ENCODE measurements at regions not wholly inside any gene's neighbourhood (a gene's known extent, or its start where the extent isn't known, plus 50 kb on each side); places are given as distances from the start of the nearest gene placed in this dataset.

DNA sequence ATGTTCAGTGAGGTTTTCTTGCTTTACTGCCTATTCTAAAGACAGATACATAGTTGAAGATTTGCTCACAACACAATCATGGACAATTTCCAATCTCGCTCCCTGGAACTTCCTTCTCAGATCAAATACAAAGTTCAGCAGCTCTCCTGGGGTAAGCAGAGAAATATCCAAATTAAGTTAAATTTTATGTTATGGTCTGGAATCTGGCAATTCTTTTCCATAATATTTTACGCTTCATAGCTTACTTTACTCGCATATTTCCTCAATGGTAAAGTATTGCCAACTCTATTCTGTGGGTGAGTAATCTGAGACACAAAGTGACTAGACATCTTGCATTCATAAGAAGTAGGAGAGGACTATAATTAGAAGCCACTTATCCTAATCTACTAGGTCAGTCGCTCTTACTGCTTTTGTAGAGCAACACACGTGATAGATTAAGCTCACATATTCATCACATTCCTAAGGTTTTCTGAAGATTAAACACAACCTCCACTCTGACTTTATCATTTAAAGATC, 529.4 kb downstream of the CCDC85A start:
- no peak for DNase-seq

DNA sequence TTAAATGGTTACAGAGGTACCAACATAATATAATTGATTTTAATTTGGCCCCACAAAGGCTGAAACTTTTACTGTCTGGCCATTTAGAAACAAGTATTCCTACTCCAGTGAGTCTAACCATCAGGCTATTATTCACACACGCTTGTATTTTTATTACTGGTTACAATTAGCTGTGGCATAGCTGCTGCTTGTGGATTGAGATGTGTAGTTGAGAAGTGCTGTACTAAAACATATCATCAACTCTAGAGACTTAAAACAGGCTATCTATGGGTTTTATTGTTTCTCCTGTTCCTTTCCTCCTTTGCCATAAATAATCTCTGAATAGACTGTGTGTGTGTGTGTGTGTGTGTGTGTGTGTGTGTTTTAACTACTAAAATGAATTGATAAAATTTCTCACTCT, 530.2 kb downstream of the CCDC85A start:
- DNase-seq: no peak

DNA sequence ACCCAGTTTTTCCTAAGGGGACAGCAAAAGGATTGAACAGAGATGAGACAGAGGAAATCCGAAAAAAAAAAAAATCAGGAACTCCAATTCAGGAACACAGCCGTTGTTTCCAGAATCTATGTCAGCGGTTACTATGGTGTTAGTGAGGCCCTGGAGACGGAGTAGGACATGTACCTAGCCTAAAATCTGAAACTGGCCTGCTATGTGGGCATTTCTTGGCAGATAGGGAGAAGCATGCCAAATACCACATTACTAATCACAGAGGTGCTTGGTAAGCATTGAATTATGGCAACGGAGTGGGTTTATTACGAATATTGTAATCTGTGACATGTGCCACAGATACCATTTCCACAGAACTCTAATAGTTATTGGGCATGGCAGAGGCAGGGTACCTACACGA, 530.6 kb downstream of the CCDC85A start:
- no peak for DNase-seq

DNA sequence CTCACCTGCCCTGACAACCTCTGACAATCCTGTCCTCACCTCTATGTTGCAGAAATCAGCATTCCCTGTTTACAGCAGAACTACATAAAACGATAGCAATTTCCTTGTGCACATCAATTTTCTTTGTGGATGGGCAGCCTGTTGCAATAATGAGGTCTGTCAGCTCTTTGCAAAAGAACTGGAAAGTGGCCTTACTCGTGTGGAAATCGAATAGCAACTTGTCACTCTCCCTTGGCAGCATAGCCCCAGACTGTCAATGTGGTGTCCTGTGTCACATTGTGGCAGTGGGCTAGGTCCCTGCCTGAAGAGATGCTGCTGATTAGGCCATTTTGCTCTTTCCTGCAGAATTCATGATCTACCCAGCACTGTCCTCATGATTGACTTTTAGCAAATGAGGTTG, 531.9 kb downstream of the CCDC85A start:
- DNase-seq: no peak

DNA sequence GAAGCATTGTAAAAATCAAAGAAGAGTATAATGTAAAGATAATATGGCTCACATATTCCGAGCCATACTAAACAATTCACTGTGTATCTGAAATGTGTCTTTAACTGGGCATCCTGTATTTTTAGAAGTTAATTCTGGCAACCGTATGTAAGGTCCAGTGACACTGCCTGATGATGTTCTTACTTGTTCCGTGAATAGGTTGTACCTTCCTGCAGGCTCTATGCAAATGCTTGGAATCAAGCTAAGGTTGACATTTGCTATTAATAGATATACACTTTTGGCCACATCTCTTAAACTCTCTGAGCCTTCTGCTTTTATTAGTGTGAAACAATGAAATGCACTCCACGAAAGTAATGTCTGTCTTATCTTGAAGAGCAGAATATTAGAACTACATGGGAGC, 534.6 kb downstream of the CCDC85A start:
- DNase-seq: no peak

DNA sequence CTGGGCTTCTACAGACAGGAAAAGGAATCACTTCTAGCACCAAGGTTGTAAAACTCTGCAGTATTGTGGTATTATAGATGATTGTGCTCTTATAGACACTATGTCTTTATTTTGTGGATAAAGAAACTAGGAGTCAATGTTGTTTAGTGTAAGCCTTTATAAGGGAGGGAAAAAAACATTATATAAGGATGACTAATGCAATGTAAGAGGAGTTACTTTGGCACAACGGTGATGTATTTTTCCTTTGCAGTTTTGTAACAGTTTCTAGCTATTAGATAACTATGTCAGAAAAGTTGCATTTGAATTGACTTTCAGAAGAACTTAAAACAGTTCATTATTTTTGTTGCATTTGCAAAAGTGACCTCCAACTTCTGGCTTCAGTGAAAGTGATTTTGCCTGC, 545.4 kb downstream of the CCDC85A start:
- DNase-seq: no peak

DNA sequence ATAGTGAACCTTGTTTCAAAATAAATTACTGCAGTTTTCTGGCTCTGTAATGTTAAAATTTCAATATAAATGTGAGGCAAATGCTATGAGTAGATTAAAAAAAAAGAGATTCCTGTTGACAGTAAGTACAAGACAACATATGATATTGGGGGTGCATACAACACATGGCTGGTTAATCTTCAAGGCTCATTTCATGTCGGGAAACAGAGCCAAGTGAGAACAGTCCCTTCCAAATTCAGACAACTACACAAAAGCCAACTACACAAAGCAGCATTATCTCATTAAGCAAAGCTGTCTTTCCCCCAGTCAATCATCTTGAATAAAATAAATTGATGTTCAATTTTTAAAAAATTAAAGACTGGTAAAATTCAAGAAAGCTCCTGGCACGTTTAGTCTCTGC, 549.2 kb downstream of the CCDC85A start:
- DNase-seq: no peak

DNA sequence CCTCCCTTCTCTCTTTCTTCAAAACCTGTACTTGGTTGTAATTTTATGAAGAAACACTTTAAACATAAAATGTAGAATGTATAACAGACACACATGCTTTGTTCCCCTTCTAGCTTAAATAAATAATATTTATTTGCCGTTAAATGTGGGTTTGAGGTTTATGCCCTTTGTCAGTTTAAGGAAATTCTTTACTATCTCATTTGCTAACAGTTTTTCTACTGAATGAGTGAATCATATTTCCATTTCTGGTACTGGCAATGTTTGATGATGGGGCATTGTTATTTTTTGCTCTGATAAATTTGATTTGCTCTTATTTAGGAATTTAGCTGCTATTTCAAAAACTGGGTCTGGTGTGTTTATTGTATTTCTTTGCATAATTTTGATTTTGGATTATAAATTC, 555.6 kb downstream of the CCDC85A start:
- DNase-seq: no peak

DNA sequence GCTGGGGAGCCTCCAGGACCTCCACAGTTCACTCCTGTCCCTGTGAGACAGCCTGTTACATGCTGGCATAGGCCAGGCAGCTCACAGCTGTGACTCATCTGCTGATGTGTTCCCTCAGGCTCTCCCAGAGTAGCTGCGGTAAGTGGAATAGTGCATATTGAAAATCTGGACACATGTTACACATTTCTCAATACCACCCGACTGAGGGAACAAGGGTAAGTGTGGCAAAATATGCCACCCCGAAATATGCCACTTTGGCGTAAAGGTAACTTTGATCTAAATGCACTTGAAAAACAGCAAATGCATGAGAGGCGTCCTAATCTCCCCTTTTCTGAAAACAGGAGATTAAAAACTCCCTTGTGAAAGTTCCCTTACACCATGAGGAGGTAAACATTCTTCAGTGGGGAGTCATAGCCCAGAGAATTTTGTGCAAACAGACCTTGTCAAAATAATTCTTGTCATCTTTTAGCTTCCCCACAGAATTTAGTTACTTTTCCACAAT, 557.9 kb downstream of the CCDC85A start:
- DNase-seq: no peak

DNA sequence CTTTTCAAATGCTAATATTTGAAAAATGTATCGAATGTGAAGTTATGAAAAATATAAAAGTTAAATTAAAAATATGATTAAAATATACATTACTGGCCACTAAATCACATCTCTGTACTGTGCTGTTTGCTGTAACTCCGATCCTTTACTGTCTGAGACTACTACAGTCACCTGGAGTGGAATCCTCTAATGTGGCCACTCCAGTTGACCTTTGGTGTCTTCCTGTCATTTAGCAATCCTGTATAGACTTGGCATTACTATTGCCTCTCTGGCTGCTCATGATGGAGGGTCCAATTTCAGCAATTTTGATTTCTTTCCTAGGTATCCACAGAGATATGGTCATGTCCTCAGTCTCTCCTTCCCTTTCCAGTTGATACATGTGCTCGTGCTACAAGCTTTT, 560.0 kb downstream of the CCDC85A start:
- no peak for DNase-seq

DNA sequence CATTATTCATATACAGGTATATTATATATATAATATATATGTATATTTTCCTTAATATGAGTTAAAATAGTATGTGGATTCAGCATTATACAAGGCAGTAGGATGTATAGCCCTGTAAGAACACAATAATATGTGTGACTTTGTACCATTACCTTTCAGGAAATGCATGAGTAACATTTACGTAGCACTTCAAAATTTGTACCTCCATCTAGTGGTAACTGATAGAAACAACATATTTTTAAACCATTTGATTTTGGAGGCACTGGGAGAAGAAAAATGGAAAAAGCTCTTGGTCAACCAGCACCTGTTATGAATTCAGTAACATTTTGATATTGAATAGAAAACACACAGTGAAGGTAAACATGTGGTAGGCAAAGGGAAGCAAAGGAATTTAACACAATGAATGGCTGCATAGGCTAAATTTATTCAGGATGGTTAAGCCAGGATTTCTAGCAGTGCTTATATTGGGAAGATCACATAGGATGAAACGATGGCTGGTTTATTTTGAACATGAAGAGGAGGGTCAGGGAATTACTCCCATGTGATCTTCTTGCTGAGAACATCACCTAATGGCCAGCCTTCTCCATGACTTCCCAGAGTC, 565.5 kb downstream of the CCDC85A start:
- no peak for DNase-seq

DNA sequence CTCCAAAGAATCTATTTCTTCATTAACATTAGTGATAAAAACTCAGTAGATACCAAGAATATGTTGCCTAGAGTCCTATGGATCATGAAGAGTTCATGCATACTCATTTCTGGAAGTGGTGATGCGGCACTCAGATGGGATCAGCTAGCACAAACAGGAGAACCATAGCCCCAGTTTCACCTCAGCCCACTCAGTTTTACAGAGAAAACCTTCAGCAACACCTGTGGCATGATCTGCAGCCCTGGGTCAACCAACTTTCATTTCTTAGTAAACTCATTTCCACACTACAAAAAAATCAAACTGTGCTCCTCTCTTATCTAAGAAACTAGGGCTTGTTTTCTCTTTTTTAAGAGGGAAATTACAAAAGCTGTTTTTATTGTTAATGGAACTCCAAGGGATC, 569.4 kb downstream of the CCDC85A start:
- DNase-seq: no peak

DNA sequence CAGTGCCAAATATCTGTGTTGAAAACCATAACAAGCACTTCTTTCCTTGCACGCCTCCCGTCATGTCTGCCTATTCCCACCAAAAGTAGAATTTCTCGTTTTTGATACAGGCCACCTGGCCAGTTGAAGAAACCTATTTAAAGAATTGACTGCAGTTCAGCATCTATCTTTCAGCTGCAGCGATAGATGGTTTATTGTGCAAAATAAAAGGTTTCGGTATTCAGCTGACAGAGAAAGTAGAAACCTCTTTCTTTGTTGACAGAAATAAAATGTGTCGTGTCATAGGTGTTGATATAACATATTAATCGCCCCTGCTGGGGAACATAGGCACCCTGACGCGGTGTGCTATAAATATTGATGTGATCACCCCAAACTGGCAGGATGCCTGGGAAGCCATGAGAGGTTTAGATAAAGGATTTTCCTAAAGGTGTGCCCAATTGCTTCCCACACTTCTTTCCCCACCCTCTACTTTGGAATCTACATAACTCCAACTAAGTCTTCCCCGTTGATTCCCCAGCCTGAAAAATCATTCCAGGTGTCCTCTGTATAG, 570.4 kb downstream of the CCDC85A start:
- no peak for DNase-seq

DNA sequence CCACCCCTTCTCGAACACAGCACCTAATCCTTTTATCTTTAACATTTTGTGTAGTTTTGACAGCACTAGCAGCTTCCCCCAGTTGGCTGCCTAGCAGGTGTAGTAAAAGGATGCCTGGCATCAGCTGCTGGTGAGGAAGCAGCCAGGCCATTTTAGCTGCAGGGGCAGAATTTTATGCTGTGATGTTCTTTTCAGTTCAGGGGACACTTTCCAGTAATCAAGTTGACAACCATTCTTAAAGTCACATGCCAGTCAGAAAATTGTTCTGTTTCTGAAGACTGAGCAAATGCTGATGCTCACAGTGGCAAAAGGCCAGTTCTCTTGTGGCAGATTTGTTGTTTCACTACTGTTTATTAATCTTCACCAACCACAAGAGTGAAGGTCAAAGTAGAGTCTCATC, 570.8 kb downstream of the CCDC85A start:
- no peak for DNase-seq

DNA sequence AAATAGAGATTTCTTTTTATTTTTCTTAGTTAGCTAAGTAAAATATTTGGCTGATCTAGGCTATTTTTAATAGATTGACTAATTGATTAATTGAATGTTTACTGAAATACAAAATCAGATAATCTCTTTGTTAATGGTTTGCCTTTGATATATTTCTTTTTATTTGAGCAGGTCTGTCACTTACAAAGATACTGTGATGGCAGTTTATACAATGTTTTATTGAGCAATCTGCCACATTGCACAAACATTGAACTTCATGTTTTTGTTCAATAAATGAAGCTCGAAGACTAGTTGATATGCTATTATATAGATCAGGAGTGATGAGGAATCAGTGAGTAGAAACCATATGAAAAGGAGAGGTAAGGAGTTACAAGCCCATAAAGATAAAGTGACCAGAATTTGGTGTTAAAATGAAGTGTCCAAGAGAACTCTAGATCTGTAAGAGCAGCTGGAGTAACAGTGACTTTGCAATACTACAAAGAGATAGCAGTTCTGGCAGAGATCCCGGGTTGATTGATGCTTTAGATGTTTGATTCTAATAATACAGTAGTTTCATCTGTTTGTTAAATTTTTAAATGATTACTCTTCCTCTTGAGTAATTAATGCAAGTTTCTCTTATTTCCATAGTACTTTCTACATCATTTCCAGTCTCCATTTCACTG, 574.2 kb downstream of the CCDC85A start:
- no peak for DNase-seq

DNA sequence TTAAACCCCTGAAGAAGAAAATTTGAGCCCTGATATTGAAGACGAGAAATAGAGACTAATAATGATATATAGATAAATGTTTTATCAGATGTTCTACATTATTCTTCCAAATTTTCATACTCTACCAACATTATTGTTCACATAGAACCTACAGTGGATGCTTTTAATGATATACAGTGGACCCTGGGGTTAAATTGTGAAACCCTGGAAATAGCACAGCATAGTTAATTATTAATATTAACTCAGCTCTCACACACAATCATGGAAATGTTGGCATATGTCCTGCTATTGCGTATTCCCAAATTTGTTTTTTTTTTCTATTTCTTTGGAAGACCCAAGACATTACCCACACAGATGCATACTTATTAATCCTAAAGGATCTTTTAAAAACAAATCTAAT, 579.9 kb downstream of the CCDC85A start:
- DNase-seq: no peak

DNA sequence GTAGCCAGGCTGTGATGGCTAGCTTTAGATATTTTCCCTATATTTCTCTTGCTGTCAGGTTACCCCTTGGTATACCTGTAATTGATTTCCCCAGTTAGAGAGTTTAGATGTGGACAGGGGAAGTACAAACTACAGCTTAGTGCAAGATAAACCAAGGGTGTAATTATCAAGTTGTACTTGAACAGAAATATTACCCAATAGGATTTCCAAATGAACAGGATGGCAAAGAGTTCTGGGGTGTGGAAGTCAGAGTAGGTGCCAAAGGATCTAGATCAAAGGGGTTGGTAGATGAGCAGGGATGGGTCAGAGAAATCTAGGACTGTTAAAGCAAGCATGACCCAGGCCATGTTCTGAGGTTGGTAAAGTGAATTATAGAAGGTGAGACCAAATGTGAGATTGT, 585.2 kb downstream of the CCDC85A start:
- DNase-seq: no peak

DNA sequence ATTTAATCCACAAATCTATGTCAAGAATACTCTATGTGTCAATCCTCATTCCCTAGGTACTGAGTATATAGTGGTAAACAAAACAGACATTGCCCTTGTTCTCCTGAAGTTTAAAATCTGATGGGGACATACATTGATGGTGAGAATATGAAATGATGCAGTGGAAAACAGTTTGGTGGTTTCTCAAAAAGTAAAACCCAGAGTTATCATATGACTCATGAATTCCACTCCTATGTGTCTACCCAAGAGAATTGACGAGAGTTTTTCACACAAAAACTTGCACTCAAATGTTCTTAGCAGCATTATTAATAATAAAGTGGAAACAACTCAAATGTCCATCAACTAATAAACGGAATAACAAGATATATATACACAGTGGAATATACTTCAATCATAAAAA, 586.7 kb downstream of the CCDC85A start:
- DNase-seq: no peak

DNA sequence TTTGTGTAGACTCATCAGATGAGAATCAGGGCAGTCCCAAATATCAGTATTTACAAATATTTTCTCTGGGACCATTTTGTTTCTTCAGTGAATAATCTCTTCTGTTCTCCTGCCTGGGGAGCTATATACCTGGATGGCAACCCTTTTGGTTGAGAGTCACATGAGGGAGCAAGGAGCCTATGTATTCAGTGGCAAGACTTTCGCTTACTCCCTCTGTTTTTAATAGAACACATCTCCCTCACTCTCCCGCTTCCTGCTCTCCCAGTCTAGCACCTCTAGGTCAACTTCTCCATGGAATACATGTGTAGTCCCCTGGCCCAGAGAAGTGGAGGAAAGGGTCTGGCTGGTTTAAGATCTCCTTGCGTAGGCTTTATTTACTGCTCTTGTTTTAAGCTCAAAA, 600.3 kb downstream of the CCDC85A start:
- no peak for DNase-seq

DNA sequence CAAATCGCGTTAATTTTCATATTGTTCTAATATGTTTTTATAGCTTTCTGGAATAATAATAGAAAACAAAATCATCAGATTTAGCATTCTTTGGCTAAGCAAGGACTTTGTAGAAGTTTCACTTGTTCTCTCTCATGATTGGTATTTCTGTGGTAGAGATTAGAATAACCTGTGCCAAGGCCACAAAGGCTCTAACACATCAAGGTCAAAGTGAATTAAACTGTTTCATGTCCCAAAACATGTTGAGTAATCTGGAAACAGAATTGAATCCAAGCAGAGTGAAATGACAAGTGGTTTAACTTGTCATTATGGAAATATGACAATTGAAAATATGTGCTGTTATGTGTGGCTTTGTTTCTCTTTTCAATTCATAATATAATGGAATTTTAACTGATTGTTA, 617.4 kb downstream of the CCDC85A start:
- no peak for DNase-seq

DNA sequence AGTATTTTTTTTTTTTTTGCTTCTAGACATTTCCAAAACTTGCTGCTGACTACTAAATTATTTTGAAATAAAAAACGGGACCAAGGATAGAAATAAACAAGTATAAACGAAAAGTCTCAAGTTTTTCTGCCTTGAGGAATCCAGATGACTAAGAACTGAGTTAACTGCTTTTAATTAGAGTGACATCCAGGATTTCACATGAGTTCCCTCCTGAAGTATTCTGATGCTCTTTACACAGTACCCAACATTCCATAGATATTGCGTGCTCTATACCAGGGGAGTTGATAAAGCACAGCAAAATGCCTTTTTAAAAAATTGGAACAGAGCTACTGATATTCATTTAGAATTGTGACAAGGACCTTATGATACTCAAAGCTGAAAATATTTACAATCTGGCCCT, 618.0 kb downstream of the CCDC85A start:
- no peak for DNase-seq

DNA sequence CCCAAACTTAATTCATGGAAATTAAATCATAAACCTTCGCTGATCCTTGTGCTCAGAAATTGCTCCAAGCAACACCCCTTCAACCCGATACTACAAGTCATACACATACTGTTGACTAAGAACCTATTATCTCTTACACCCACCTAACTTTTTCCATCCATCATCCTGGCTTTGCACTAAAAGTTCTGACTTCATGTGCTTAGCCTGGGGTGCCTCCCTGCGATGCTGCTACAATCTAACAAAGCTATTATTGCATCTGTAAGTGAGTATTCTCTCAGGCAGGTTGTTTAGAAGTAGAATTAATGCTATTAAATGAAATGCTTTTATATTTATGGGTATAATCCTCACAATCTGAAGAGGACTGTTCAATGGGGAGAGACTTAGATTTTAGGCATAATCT, 619.8 kb downstream of the CCDC85A start:
- DNase-seq: no peak

DNA sequence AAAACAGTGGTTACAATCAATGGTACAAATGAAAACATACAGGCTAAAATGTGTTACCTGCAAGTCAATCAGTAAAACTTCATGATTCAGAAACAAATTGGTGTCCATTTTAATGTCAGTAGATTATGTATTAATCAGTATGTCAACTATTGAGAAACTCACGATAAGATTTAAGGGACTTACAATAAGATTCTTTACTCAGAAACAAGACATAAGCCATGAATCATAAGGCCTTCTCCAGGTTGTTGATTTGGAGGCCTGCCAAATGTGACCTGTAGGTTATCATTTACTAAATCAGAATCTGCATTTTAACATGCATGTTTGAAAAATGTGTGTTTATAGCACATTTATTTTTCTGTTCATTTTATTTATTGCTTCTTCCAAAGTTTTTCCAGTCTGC, 623.1 kb downstream of the CCDC85A start:
- no peak for DNase-seq

DNA sequence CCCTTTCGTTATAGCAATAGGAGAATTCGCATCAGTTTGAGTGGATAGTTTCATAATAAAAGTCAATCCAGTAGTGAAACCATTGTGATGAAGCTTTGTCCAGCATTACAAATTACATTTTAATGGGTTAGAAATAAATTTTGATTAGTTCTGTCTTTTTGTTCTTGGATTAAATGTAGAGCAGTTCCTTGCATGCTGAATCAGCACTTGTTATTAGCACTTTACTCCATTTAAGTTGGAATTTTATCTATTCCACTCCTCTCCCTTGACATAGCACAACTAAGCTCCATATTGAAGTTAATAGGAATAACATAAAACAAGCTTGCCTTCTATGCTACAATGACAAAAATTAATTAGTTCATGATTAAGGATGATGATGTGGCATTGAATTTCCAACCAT, 624.1 kb downstream of the CCDC85A start:
- DNase-seq: no peak

DNA sequence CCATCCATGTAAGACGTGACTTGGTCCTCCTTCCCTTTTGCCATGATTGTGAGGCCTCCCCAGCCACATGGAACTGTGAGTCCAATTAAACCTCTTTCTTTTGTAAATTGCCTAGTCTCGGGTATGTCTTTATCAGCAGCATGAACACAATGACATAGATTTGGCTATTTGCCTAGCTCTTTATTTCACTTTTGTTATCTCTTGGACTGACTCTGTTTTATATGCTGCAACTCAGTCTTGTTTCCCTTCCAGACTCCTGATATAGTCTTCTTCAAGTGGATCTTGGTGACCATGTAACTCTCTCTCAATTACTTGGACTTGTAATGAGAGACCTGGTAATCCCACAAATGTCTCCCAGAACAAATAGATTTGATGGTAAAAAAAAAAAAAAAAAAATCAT, 627.6 kb downstream of the CCDC85A start:
- no peak for DNase-seq

Measured in activated CD4-positive, CD25-positive, alpha-beta regulatory T cell treated with anti-CD3 and anti-CD28 coated beads, Interleukin-2, amount 50 U/mL, for 72 hours (primary cell).